ENCODE measurements at regions not wholly inside any gene's neighbourhood (a gene's known extent, or its start where the extent isn't known, plus 50 kb on each side); places are given as distances from the start of the nearest gene placed in this dataset.

- no peaks in the 10 kb centered on the region for H4K20me1 ChIP-seq
- H3K27ac ChIP-seq = no peak overlapping the region
- no peak overlapping the region for H3K4me3 ChIP-seq
- no peaks in the 10 kb centered on the region for H3K9me3 ChIP-seq (replicated peaks in 1 of 11)
- TF ChIP-seq Cebpa-rat (IDR thresholded peaks at IDR 0.05) = no peak
- H3K9ac ChIP-seq = no peak overlapping the region
- H3K36me3 ChIP-seq = no peaks in the 10 kb centered on the region
- no peaks in the 10 kb centered on the region for H3K4me1 ChIP-seq
- H3K27me3 ChIP-seq = peaks cover 0 to 49% (median 19%) of the 10 kb centered on the region in 11 experiments; a peak in 16 of 22 replicates
- H3K4me2 ChIP-seq = no peak overlapping the region
These were observed 61.7 kb upstream of the ADGRG2 start for GRCh38 chrX:19183761-19184477.

- no peaks in the 10 kb centered on the region for H4K20me1 ChIP-seq
These were observed 66.3 kb upstream of the ADGRG2 start for GRCh38 chrX:19188566-19188965.

GRCh38 chrX:19190902-19191301 is 68.6 kb upstream of the ADGRG2 start:
- Histone ChIP-seq H3K9me3 (replicated peaks in 1 of 11) (peaks cover 0 to 10% (median 8%) of the 10 kb centered on the region in 11 experiments; a peak in 13 of 22 replicates), H4K20me1 (no peaks in the 10 kb centered on the region), H3K4me1 (no peaks in the 10 kb centered on the region), H3K4me2 (no peak overlapping the region), H3K27ac (no peak overlapping the region), H3K9ac (no peak overlapping the region), H3K4me3 (no peak overlapping the region), H3K36me3 (no peaks in the 10 kb centered on the region), H3K27me3 (peaks cover 10 to 55% (median 37%) of the 10 kb centered on the region in 11 experiments; a peak in 19 of 22 replicates)
- no peak for TF ChIP-seq Cebpa-rat (IDR thresholded peaks at IDR 0.05)

More at GRCh38 chrX:19188566-19188965, 66.3 kb upstream of the ADGRG2 start:
- Histone ChIP-seq H3K4me2 (no peak overlapping the region), H3K27ac (no peak overlapping the region), H3K36me3 (no peaks in the 10 kb centered on the region), H3K27me3 (peaks cover 0 to 42% (median 28%) of the 10 kb centered on the region in 11 experiments; a peak in 16 of 22 replicates), H3K4me1 (no peaks in the 10 kb centered on the region), H3K9ac (no peak overlapping the region), H3K4me3 (no peak overlapping the region), H3K9me3 (replicated peaks in 1 of 11) (peaks cover 0 to 10% (median 8%) of the 10 kb centered on the region in 11 experiments; a peak in 13 of 22 replicates)
- no peak for TF ChIP-seq Cebpa-rat (IDR thresholded peaks at IDR 0.05)

- Histone ChIP-seq H3K36me3 (no peaks in the 10 kb centered on the region), H3K4me2 (no peak overlapping the region), H3K9ac (no peak overlapping the region), H3K27me3 (peaks cover 22 to 64% (median 47%) of the 10 kb centered on the region in 11 experiments; a peak in 21 of 22 replicates), H3K27ac (no peak overlapping the region), H4K20me1 (no peaks in the 10 kb centered on the region; a peak in 1 of 22 replicates), H3K9me3 (replicated peaks in 1 of 11) (peaks cover 0 to 10% (median 8%) of the 10 kb centered on the region in 11 experiments; a peak in 13 of 22 replicates), H3K4me3 (no peak overlapping the region), H3K4me1 (no peaks in the 10 kb centered on the region)
- no peak for TF ChIP-seq Cebpa-rat (IDR thresholded peaks at IDR 0.05)
These were observed 71.3 kb upstream of the ADGRG2 start for GRCh38 chrX:19193565-19193964.

- no peak overlapping the region for H3K27ac ChIP-seq
- no peaks in the 10 kb centered on the region for H3K36me3 ChIP-seq
- H3K4me2 ChIP-seq = no peak overlapping the region
- peaks cover 0 to 10% (median 8%) of the 10 kb centered on the region in 11 experiments; a peak in 13 of 22 replicates for H3K9me3 ChIP-seq (replicated peaks in 1 of 11)
- peaks cover 25 to 72% (median 54%) of the 10 kb centered on the region in 11 experiments for H3K27me3 ChIP-seq
- no peaks in the 10 kb centered on the region for H3K4me1 ChIP-seq
- H3K9ac ChIP-seq = no peak overlapping the region
- no peak overlapping the region for H3K4me3 ChIP-seq
- H4K20me1 ChIP-seq = no peaks in the 10 kb centered on the region; a peak in 1 of 22 replicates
- no peak for TF ChIP-seq Cebpa-rat (IDR thresholded peaks at IDR 0.05)
These were observed 72.3 kb upstream of the ADGRG2 start for GRCh38 chrX:19194285-19195242.

- no peak for TF ChIP-seq Cebpa-rat (IDR thresholded peaks at IDR 0.05)
- no peaks in the 10 kb centered on the region for H3K36me3 ChIP-seq
These were observed 73.0 kb upstream of the ADGRG2 start for GRCh38 chrX:19195243-19195610.

GRCh38 chrX:19198473-19198872 is 76.2 kb upstream of the ADGRG2 start:
- Histone ChIP-seq H3K27ac (no peak overlapping the region), H3K27me3 (peaks cover 27 to 90% (median 83%) of the 10 kb centered on the region in 11 experiments), H3K36me3 (no peaks in the 10 kb centered on the region), H4K20me1 (no peaks in the 10 kb centered on the region; a peak in 1 of 22 replicates), H3K9ac (no peak overlapping the region), H3K4me1 (0 out of 20 replicates have a peak, but pooled peaks cover 0 to 4% (median 0%) of the 10 kb centered on the region in 10 experiments), H3K9me3 (replicated peaks in 1 of 11) (no peaks in the 10 kb centered on the region), H3K4me3 (no peak overlapping the region), H3K4me2 (no peak overlapping the region)
- TF ChIP-seq Cebpa-rat (IDR thresholded peaks at IDR 0.05) = no peak

More at GRCh38 chrX:19195243-19195610, 73.0 kb upstream of the ADGRG2 start:
- Histone ChIP-seq H3K9ac (no peak overlapping the region), H3K4me1 (no peaks in the 10 kb centered on the region), H3K9me3 (replicated peaks in 1 of 11) (peaks cover 0 to 10% (median 8%) of the 10 kb centered on the region in 11 experiments; a peak in 13 of 22 replicates), H4K20me1 (no peaks in the 10 kb centered on the region; a peak in 1 of 22 replicates), H3K4me3 (no peak overlapping the region), H3K4me2 (no peak overlapping the region), H3K27me3 (peaks cover 25 to 79% (median 59%) of the 10 kb centered on the region in 11 experiments), H3K27ac (no peak overlapping the region)

GRCh38 chrX:19202171-19202570 is 79.9 kb upstream of the ADGRG2 start:
- H3K9ac ChIP-seq = no peak overlapping the region

GRCh38 chrX:19204636-19205035 is 82.4 kb upstream of the ADGRG2 start:
- Histone ChIP-seq H3K36me3 (no peaks in the 10 kb centered on the region), H3K4me3 (no peak overlapping the region), H3K9ac (no peak overlapping the region), H3K27me3 (peaks cover 7 to 84% (median 63%) of the 10 kb centered on the region in 11 experiments), H3K9me3 (replicated peaks in 1 of 11) (no peaks in the 10 kb centered on the region), H3K27ac (no peak overlapping the region), H3K4me1 (0 out of 20 replicates have a peak, but pooled peaks cover 0 to 4% (median 0%) of the 10 kb centered on the region in 10 experiments), H3K4me2 (no peak overlapping the region), H4K20me1 (no peaks in the 10 kb centered on the region; a peak in 1 of 22 replicates)
- no peak for TF ChIP-seq Cebpa-rat (IDR thresholded peaks at IDR 0.05)

More at GRCh38 chrX:19202171-19202570, 79.9 kb upstream of the ADGRG2 start:
- no peaks in the 10 kb centered on the region for H3K9me3 ChIP-seq (replicated peaks in 1 of 11)
- H3K4me1 ChIP-seq = 0 out of 20 replicates have a peak, but pooled peaks cover 0 to 4% (median 0%) of the 10 kb centered on the region in 10 experiments
- H3K27ac ChIP-seq = no peak overlapping the region
- H3K4me3 ChIP-seq = no peak overlapping the region
- peaks cover 10 to 93% (median 81%) of the 10 kb centered on the region in 11 experiments for H3K27me3 ChIP-seq
- H3K4me2 ChIP-seq = no peak overlapping the region
- no peaks in the 10 kb centered on the region for H3K36me3 ChIP-seq
- no peaks in the 10 kb centered on the region; a peak in 1 of 22 replicates for H4K20me1 ChIP-seq
- no peak for TF ChIP-seq Cebpa-rat (IDR thresholded peaks at IDR 0.05)

All from BLaER1 treated with 17β-estradiol and CSF1 and Interleukin-3, amounts not matched to agents 10 nM and 100 nM (cell line).